ENCODE measurements at regions not wholly inside any gene's neighbourhood (a gene's known extent, or its start where the extent isn't known, plus 50 kb on each side); places are given as distances from the start of the nearest gene placed in this dataset.
"Not testable (repeated sequence)": the region's sequence is repeated elsewhere in the genome, so short reads cannot be mapped to it uniquely, and the experiment has no call there.

- H3K4me3 ChIP-seq (ENCODE audit: control insufficient read depth, low read depth, low read length): no peak overlapping the region
- TF ChIP-seq, protein P1, sequence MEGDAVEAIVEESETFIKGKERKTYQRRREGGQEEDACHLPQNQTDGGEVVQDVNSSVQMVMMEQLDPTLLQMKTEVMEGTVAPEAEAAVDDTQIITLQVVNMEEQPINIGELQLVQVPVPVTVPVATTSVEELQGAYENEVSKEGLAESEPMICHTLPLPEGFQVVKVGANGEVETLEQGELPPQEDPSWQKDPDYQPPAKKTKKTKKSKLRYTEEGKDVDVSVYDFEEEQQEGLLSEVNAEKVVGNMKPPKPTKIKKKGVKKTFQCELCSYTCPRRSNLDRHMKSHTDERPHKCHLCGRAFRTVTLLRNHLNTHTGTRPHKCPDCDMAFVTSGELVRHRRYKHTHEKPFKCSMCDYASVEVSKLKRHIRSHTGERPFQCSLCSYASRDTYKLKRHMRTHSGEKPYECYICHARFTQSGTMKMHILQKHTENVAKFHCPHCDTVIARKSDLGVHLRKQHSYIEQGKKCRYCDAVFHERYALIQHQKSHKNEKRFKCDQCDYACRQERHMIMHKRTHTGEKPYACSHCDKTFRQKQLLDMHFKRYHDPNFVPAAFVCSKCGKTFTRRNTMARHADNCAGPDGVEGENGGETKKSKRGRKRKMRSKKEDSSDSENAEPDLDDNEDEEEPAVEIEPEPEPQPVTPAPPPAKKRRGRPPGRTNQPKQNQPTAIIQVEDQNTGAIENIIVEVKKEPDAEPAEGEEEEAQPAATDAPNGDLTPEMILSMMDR (conservative IDR thresholded peaks at IDR 0.05; ENCODE audit: control insufficient read depth, insufficient read depth, low read depth, low read length): no peak
- no peak for DNase-seq (ENCODE audit: low read depth)
These were observed 479.6 kb upstream of the EPHA6 start for GRCh38 chr3:96334779-96335178.

- DNase-seq (ENCODE audit: low read depth): no peak
- H3K4me3 ChIP-seq (ENCODE audit: control insufficient read depth, low read depth, low read length): no peak overlapping the region
- TF ChIP-seq, protein P1 (conservative IDR thresholded peaks at IDR 0.05; ENCODE audit: control insufficient read depth, insufficient read depth, low read depth, low read length): no peak
These were observed 467.1 kb upstream of the EPHA6 start for GRCh38 chr3:96347289-96347688.

- not testable (repeated sequence) for DNase-seq (ENCODE audit: low read depth); H3K4me3 ChIP-seq (ENCODE audit: control insufficient read depth, low read depth, low read length)
These were observed 462.8 kb upstream of the EPHA6 start for GRCh38 chr3:96351598-96351997.

DNA sequence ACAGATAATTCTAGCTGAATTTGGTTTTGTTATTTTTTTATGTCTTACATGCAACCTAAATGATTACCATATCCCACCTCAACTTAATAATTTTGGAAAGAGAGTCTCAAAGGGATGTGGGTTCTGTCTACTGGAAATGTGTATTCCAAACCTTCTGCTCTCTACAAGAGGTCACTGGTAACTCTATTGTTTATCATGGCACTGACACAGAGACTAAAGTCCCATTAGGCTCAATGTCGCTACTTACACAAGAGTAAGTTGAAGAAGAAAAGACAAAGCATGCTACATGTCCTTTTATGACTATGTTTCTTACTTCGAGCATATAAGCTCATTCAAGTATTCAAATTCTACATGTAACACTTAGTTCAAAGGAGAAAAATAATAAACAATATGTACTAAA, 460.3 kb upstream of the EPHA6 start:
- DNase-seq (ENCODE audit: low read depth): no peak
- TF ChIP-seq, protein P1 (conservative IDR thresholded peaks at IDR 0.05; ENCODE audit: control insufficient read depth, insufficient read depth, low read depth, low read length): no peak
- H3K4me3 ChIP-seq (ENCODE audit: control insufficient read depth, low read depth, low read length): no peak overlapping the region

GRCh38 chr3:96354742-96355141, 459.7 kb upstream of the EPHA6 start:
- no peak for DNase-seq (ENCODE audit: low read depth)
- H3K4me3 ChIP-seq (ENCODE audit: control insufficient read depth, low read depth, low read length): no peak overlapping the region
- TF ChIP-seq, protein P1 (conservative IDR thresholded peaks at IDR 0.05; ENCODE audit: control insufficient read depth, insufficient read depth, low read depth, low read length): no peak

- no peak overlapping the region for H3K4me3 ChIP-seq (ENCODE audit: control insufficient read depth, low read depth, low read length)
- DNase-seq (ENCODE audit: low read depth): no peak
- TF ChIP-seq, protein P1 (conservative IDR thresholded peaks at IDR 0.05; ENCODE audit: control insufficient read depth, insufficient read depth, low read depth, low read length): no peak
These were observed 453.2 kb upstream of the EPHA6 start for GRCh38 chr3:96361241-96361640.

- H3K4me3 ChIP-seq (ENCODE audit: control insufficient read depth, low read depth, low read length): no peak overlapping the region
- no peak for DNase-seq (ENCODE audit: low read depth)
- TF ChIP-seq, protein P1 (conservative IDR thresholded peaks at IDR 0.05; ENCODE audit: control insufficient read depth, insufficient read depth, low read depth, low read length): no peak
These were observed 443.8 kb upstream of the EPHA6 start for GRCh38 chr3:96370637-96371036.
